Embryonic facial prominence (tissue), 1 donor: ENCODE measurements at regions not wholly inside any gene's neighbourhood (a gene's known extent, or its start where the extent isn't known, plus 50 kb on each side); places are given as distances from the start of the nearest gene placed in this dataset.

Source experiments
- DNase-seq: peaks from one replicate; pipeline ENCODE4 v3.0.0-alpha.2; 2016; ENCODE audit errors: extremely low spot score

- no peak for DNase-seq
These were observed 261.6 kb downstream of the VPS13C start for GRCh38 chr15:61798631-61799030.

GRCh38 chr15:61796056-61796455 is 264.2 kb downstream of the VPS13C start:
- DNase-seq, result no peak

- no peak for DNase-seq
These were observed 265.4 kb downstream of the VPS13C start for GRCh38 chr15:61794881-61795280.

- no peak for DNase-seq
These were observed 266.0 kb downstream of the VPS13C start for GRCh38 chr15:61794276-61794675.

- DNase-seq, result no peak
These were observed 275.5 kb downstream of the VPS13C start for GRCh38 chr15:61784734-61785133.

- DNase-seq, result no peak
These were observed 279.8 kb downstream of the VPS13C start for GRCh38 chr15:61780278-61780980.

GRCh38 chr15:61777689-61778088 is 282.6 kb downstream of the VPS13C start:
- DNase-seq, result no peak

GRCh38 chr15:61769557-61769956 is 290.7 kb downstream of the VPS13C start:
- no peak for DNase-seq

GRCh38 chr15:61768131-61768530 is 292.1 kb downstream of the VPS13C start:
- no peak for DNase-seq

- DNase-seq, result no peak
These were observed 295.3 kb downstream of the VPS13C start for GRCh38 chr15:61764981-61765380.

GRCh38 chr15:61764141-61764540 is 296.1 kb downstream of the VPS13C start:
- DNase-seq, result no peak

GRCh38 chr15:61762676-61763075 is 297.6 kb downstream of the VPS13C start:
- DNase-seq, result no peak

GRCh38 chr15:61759639-61760038 is 300.6 kb downstream of the VPS13C start:
- no peak for DNase-seq

- DNase-seq, result no peak
These were observed 304.0 kb downstream of the VPS13C start for GRCh38 chr15:61756071-61756820.

- no peak for DNase-seq
These were observed 304.8 kb downstream of the VPS13C start for GRCh38 chr15:61755467-61755866.

GRCh38 chr15:61753018-61753710 is 307.1 kb downstream of the VPS13C start:
- no peak for DNase-seq

- DNase-seq, result no peak
These were observed 308.2 kb downstream of the VPS13C start for GRCh38 chr15:61752001-61752400.

- DNase-seq, result no peak
These were observed 309.8 kb downstream of the VPS13C start for GRCh38 chr15:61750271-61751084.

- no peak for DNase-seq
These were observed 311.1 kb downstream of the VPS13C start for GRCh38 chr15:61749169-61749568.

- no peak for DNase-seq
These were observed 311.7 kb downstream of the VPS13C start for GRCh38 chr15:61748529-61748928.

GRCh38 chr15:61746589-61746988 is 313.7 kb downstream of the VPS13C start:
- DNase-seq, result peak; percentile 12
